Subcutaneous abdominal adipose tissue (tissue), 5 donors: ENCODE measurements at regions not wholly inside any gene's neighbourhood (a gene's known extent, or its start where the extent isn't known, plus 50 kb on each side); places are given as distances from the start of the nearest gene placed in this dataset.
"Not testable (repeated sequence)": the region's sequence is repeated elsewhere in the genome, so short reads cannot be mapped to it uniquely, and the experiment has no call there.

Experiments
- H3K27ac ChIP-seq: one replicate; pipeline ENCODE4 v1.7.0; 2013; ENCODE audit warnings: low read depth, mild to moderate bottlenecking, inconsistent platforms, low read length, moderate library complexity
- H3K27me3 ChIP-seq, 5 donors: one replicate each; pipeline ENCODE4 v1.7.0; 2013; ENCODE audit warnings: low read length in 5 of 5, inconsistent platforms in 1 of 5; ENCODE audit not compliant: control insufficient read depth in 5 of 5, insufficient read depth in 4 of 5
- H3K36me3 ChIP-seq, 5 donors: one replicate each; pipeline ENCODE4 v1.7.0; 2013; ENCODE audit warnings: low read length in 5 of 5; ENCODE audit not compliant: control insufficient read depth in 5 of 5, insufficient read depth in 5 of 5
- H3K4me1 ChIP-seq, 5 donors: one replicate each; pipeline ENCODE4 v1.7.0; 2013; ENCODE audit warnings: low read length in 5 of 5, mild to moderate bottlenecking in 3 of 5, moderate library complexity in 1 of 5; ENCODE audit not compliant: control insufficient read depth in 5 of 5, insufficient read depth in 5 of 5
- H3K4me3 ChIP-seq, 5 donors: one replicate each; pipeline ENCODE4 v1.7.0; 2013; ENCODE audit warnings: low read length in 5 of 5, low read depth in 1 of 5
- H3K9ac ChIP-seq, 5 donors: one replicate each; pipeline ENCODE4 v1.7.0; 2013; ENCODE audit warnings: low read length in 5 of 5, mild to moderate bottlenecking in 4 of 5, moderate library complexity in 3 of 5
- H3K9me3 ChIP-seq, 5 donors: one replicate each; pipeline ENCODE4 v1.7.0; 2013; ENCODE audit warnings: low read length in 5 of 5; ENCODE audit not compliant: control insufficient read depth in 5 of 5
- donor health status: healthy.
- donor health status: healthy.
- donor health status: healthy.
- donor health status: healthy.
- donor health status: healthy.

- H3K27me3 ChIP-seq, result no peaks in the 10 kb centered on the region
Measured at GRCh38 chr10:16001581-16001980, 141.3 kb upstream of the MINDY3 start.

GRCh38 chr10:16009785-16010184 is 149.5 kb upstream of the MINDY3 start:
- no peaks in the 10 kb centered on the region for H3K27me3 ChIP-seq
- H3K4me3 ChIP-seq, result no peak overlapping the region
- peaks cover 0 to 5% (median 0%) of the 10 kb centered on the region in 5 donors for H3K4me1 ChIP-seq
- H3K9me3 ChIP-seq, result peaks cover 1 to 4% (median 2%) of the 10 kb centered on the region in 5 donors
- H3K36me3 ChIP-seq, result no peaks in the 10 kb centered on the region
- no peak overlapping the region for H3K9ac ChIP-seq
- no peak overlapping the region for H3K27ac ChIP-seq

More at GRCh38 chr10:16001581-16001980, 141.3 kb upstream of the MINDY3 start:
- Histone ChIP-seq H3K27ac (no peak overlapping the region), H3K36me3 (no peaks in the 10 kb centered on the region), H3K9me3 (peaks cover 2 to 8% (median 3%) of the 10 kb centered on the region in 5 donors), H3K4me1 (no peaks in the 10 kb centered on the region), H3K9ac (no peak overlapping the region), H3K4me3 (no peak overlapping the region)

- Histone ChIP-seq H3K9ac (no peak overlapping the region), H3K4me1 (peaks cover 0 to 5% (median 0%) of the 10 kb centered on the region in 5 donors), H3K27me3 (no peaks in the 10 kb centered on the region), H3K9me3 (peaks cover 0 to 3% (median 0%) of the 10 kb centered on the region in 5 donors), H3K27ac (no peak overlapping the region), H3K4me3 (no peak overlapping the region), H3K36me3 (no peaks in the 10 kb centered on the region)
Measured at GRCh38 chr10:16011548-16011947, 151.2 kb upstream of the MINDY3 start.

- Histone ChIP-seq H3K9me3 (peaks cover 0 to 8% (median 0%) of the 10 kb centered on the region in 5 donors), H3K4me1 (peaks cover 0 to 5% (median 0%) of the 10 kb centered on the region in 5 donors), H3K27ac (no peak overlapping the region), H3K4me3 (no peak overlapping the region), H3K27me3 (no peaks in the 10 kb centered on the region), H3K9ac (no peak overlapping the region), H3K36me3 (no peaks in the 10 kb centered on the region)
Measured at GRCh38 chr10:16014469-16014868, 154.2 kb upstream of the MINDY3 start.

- H3K4me3 ChIP-seq, result no peak overlapping the region
- no peaks in the 10 kb centered on the region for H3K4me1 ChIP-seq
- no peaks in the 10 kb centered on the region for H3K27me3 ChIP-seq
- H3K9ac ChIP-seq, result no peak overlapping the region
- H3K9me3 ChIP-seq, result peaks cover 0 to 22% (median 12%) of the 10 kb centered on the region in 5 donors
- no peaks in the 10 kb centered on the region for H3K36me3 ChIP-seq
- H3K27ac ChIP-seq, result no peak overlapping the region
Measured at GRCh38 chr10:16016688-16017087, 156.4 kb upstream of the MINDY3 start.

- H3K9ac ChIP-seq, result no peak overlapping the region
- no peaks in the 10 kb centered on the region for H3K4me1 ChIP-seq
- no peaks in the 10 kb centered on the region for H3K27me3 ChIP-seq
- H3K9me3 ChIP-seq, result peaks cover 2 to 22% (median 12%) of the 10 kb centered on the region in 5 donors
- no peak overlapping the region for H3K27ac ChIP-seq
- H3K36me3 ChIP-seq, result no peaks in the 10 kb centered on the region
- H3K4me3 ChIP-seq, result peak overlapping the region in 1 of 5 donors; percentile 22
Measured at GRCh38 chr10:16020836-16021235, 160.5 kb upstream of the MINDY3 start.

GRCh38 chr10:16026832-16027231 is 166.5 kb upstream of the MINDY3 start:
- not testable (repeated sequence) for H3K4me1 ChIP-seq, H3K27me3 ChIP-seq, H3K9ac ChIP-seq, H3K4me3 ChIP-seq, H3K27ac ChIP-seq, H3K36me3 ChIP-seq, H3K9me3 ChIP-seq

- Histone ChIP-seq H3K36me3 (no peaks in the 10 kb centered on the region), H3K9ac (no peak overlapping the region), H3K4me1 (no peaks in the 10 kb centered on the region), H3K27ac (no peak overlapping the region), H3K9me3 (peaks cover 0 to 8% (median 2%) of the 10 kb centered on the region in 5 donors), H3K27me3 (peaks cover 0 to 5% (median 0%) of the 10 kb centered on the region in 5 donors), H3K4me3 (no peak overlapping the region)
Measured at GRCh38 chr10:16030562-16030961, 170.3 kb upstream of the MINDY3 start.

GRCh38 chr10:16049050-16049449 is 188.7 kb upstream of the MINDY3 start:
- Histone ChIP-seq H3K4me3 (no peak overlapping the region), H3K27me3 (no peaks in the 10 kb centered on the region), H3K27ac (no peak overlapping the region), H3K9me3 (no peaks in the 10 kb centered on the region), H3K36me3 (no peaks in the 10 kb centered on the region), H3K4me1 (no peaks in the 10 kb centered on the region), H3K9ac (no peak overlapping the region)

GRCh38 chr10:16049782-16050181 is 189.5 kb upstream of the MINDY3 start:
- H3K27me3 ChIP-seq, result no peaks in the 10 kb centered on the region
- no peak overlapping the region for H3K27ac ChIP-seq
- H3K9ac ChIP-seq, result no peak overlapping the region
- H3K4me1 ChIP-seq, result peaks cover 0 to 7% (median 0%) of the 10 kb centered on the region in 5 donors
- H3K36me3 ChIP-seq, result no peaks in the 10 kb centered on the region
- no peaks in the 10 kb centered on the region for H3K9me3 ChIP-seq
- H3K4me3 ChIP-seq, result no peak overlapping the region

GRCh38 chr10:16063350-16063749 is 203.0 kb upstream of the MINDY3 start:
- Histone ChIP-seq H3K36me3 (no peaks in the 10 kb centered on the region), H3K27ac (no peak overlapping the region), H3K4me3 (no peak overlapping the region), H3K9me3 (peaks cover 0 to 2% (median 0%) of the 10 kb centered on the region in 5 donors), H3K4me1 (no peaks in the 10 kb centered on the region), H3K9ac (no peak overlapping the region), H3K27me3 (no peaks in the 10 kb centered on the region)
